ENCODE measurements at regions not wholly inside any gene's neighbourhood (a gene's known extent, or its start where the extent isn't known, plus 50 kb on each side); places are given as distances from the start of the nearest gene placed in this dataset.

- WGBS, 2 donors = 66% methylated on average over 7 of the region's 7 CpGs
- Histone ChIP-seq H3K4me1 (no peaks in the 10 kb centered on the region), H3K36me3 (ENCODE audit: low read depth, missing control alignments) (no peaks in the 10 kb centered on the region), H3K27me3 (no peaks in the 10 kb centered on the region), H3K4me3 (no peak overlapping the region), H3K27ac (no peak overlapping the region), H3K9me3 (no peaks in the 10 kb centered on the region)
- TF ChIP-seq POLR2A (IDR thresholded peaks at IDR 0.05) = no peak
- intact Hi-C loops (cut with DNase I; ENCODE audit: low total_unique reads) = no loop called here
- no peak for DNase-seq
Measured at GRCh38 chr4:54940996-54941865, 184.2 kb downstream of the KDR start.

GRCh38 chr4:54937501-54937900 is 187.9 kb downstream of the KDR start:
- no peaks in the 10 kb centered on the region for H3K9me3 ChIP-seq
- no peaks in the 10 kb centered on the region for H3K4me1 ChIP-seq
- no peak overlapping the region for H3K27ac ChIP-seq
- intact Hi-C loops (cut with DNase I; ENCODE audit: low total_unique reads) = no loop called here
- H3K36me3 ChIP-seq (ENCODE audit: low read depth, missing control alignments) = no peaks in the 10 kb centered on the region
- TF ChIP-seq POLR2A (IDR thresholded peaks at IDR 0.05) = no peak
- no peaks in the 10 kb centered on the region for H3K27me3 ChIP-seq
- DNase-seq = no peak
- 28 to 39% methylated on average over 2 of the region's 2 CpGs for WGBS, 2 donors
- H3K4me3 ChIP-seq = no peak overlapping the region

GRCh38 chr4:54933579-54933978 is 191.8 kb downstream of the KDR start:
- Histone ChIP-seq H3K27ac (no peak overlapping the region), H3K36me3 (ENCODE audit: low read depth, missing control alignments) (no peaks in the 10 kb centered on the region), H3K27me3 (no peaks in the 10 kb centered on the region), H3K4me3 (no peak overlapping the region), H3K4me1 (no peaks in the 10 kb centered on the region), H3K9me3 (no peaks in the 10 kb centered on the region)
- intact Hi-C loops (cut with DNase I; ENCODE audit: low total_unique reads) = no loop called here
- WGBS, 2 donors = 88 to 100% methylated on average over 2 of the region's 2 CpGs
- TF ChIP-seq POLR2A (IDR thresholded peaks at IDR 0.05) = no peak
- no peak for TF ChIP-seq CTCF (IDR thresholded peaks at IDR 0.05)
- DNase-seq = no peak

- TF ChIP-seq POLR2A (IDR thresholded peaks at IDR 0.05) (no peak), CTCF (IDR thresholded peaks at IDR 0.05) (no peak)
- no peaks in the 10 kb centered on the region for H3K36me3 ChIP-seq (ENCODE audit: low read depth, missing control alignments)
- H3K4me1 ChIP-seq = no peaks in the 10 kb centered on the region
- no peak for DNase-seq
- 49 to 56% methylated on average over 6 of the region's 6 CpGs for WGBS, 2 donors
- H3K9me3 ChIP-seq = no peaks in the 10 kb centered on the region
- intact Hi-C loops (cut with DNase I; ENCODE audit: low total_unique reads) = no loop called here
- H3K27ac ChIP-seq = no peak overlapping the region
- no peak overlapping the region for H3K4me3 ChIP-seq
- H3K27me3 ChIP-seq = no peaks in the 10 kb centered on the region
Measured at GRCh38 chr4:54930226-54930625, 195.2 kb downstream of the KDR start.

- no peak overlapping the region for H3K27ac ChIP-seq
- H3K9me3 ChIP-seq = no peaks in the 10 kb centered on the region
- no peak overlapping the region for H3K4me3 ChIP-seq
- H3K4me1 ChIP-seq = no peaks in the 10 kb centered on the region
- no peak for DNase-seq
- WGBS, 2 donors = 79 to 83% methylated on average over 4 of the region's 4 CpGs
- no peaks in the 10 kb centered on the region for H3K36me3 ChIP-seq (ENCODE audit: low read depth, missing control alignments)
- no peaks in the 10 kb centered on the region for H3K27me3 ChIP-seq
- intact Hi-C loops (cut with DNase I; ENCODE audit: low total_unique reads) = no loop called here
- TF ChIP-seq POLR2A (IDR thresholded peaks at IDR 0.05) (no peak), CTCF (IDR thresholded peaks at IDR 0.05) (no peak)
Measured at GRCh38 chr4:54929459-54929858, 195.9 kb downstream of the KDR start.

- no peak overlapping the region for H3K27ac ChIP-seq
- H3K9me3 ChIP-seq = no peaks in the 10 kb centered on the region
- no peaks in the 10 kb centered on the region for H3K36me3 ChIP-seq (ENCODE audit: low read depth, missing control alignments)
- no peaks in the 10 kb centered on the region for H3K4me1 ChIP-seq
- no peaks in the 10 kb centered on the region for H3K27me3 ChIP-seq
- intact Hi-C loops (cut with DNase I; ENCODE audit: low total_unique reads) = no loop called here
- DNase-seq = no peak
- no peak overlapping the region for H3K4me3 ChIP-seq
- TF ChIP-seq CTCF (IDR thresholded peaks at IDR 0.05) (no peak), POLR2A (IDR thresholded peaks at IDR 0.05) (no peak)
Measured at GRCh38 chr4:54924891-54925290, 200.5 kb downstream of the KDR start.
